ENCODE measurements at regions not wholly inside any gene's neighbourhood (a gene's known extent, or its start where the extent isn't known, plus 50 kb on each side); places are given as distances from the start of the nearest gene placed in this dataset.

DNA sequence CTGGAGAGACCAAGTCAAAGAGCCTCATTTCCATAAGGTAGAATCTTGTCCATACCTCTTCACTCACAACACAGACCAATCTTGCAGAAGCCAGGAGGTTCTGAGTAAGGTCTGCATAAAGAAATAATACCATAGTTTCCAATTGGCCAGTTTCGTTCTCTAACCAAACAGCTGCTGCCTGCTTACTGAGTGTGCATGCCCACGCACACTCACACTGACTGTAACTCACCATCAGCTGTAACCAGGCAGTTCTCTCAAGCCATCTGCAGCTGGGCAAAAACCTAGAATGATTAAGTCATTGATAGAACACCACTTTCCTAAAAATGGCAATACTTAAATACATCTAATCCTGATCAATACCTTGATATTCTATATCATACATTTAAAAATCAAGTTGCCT, 106.6 kb upstream of the VAV3 start:
- Histone ChIP-seq H3K9ac (ENCODE audit: low read length) (no peak overlapping the region), H3K36me3 (ENCODE audit: control insufficient read depth in 1 of 2, insufficient read depth in 2 of 2, low read depth in 1 of 2, low read length in 2 of 2) (no peaks in the 10 kb centered on the region), H3K14ac (ENCODE audit: low read length in 2 of 2) (no peak overlapping the region), H3K23ac (ENCODE audit: low read length in 2 of 2) (no peak overlapping the region), H2BK120ac (ENCODE audit: low read depth, low read length) (no peak overlapping the region), H3K27ac (ENCODE audit: low read length, poor library complexity, severe bottlenecking) (no peak overlapping the region), H4K8ac (ENCODE audit: low read length) (no peak overlapping the region), H2BK5ac (ENCODE audit: low read depth, low read length, poor library complexity, severe bottlenecking) (no peak overlapping the region), H3K4ac (ENCODE audit: low read depth in 1 of 2, low read length in 2 of 2) (no peak overlapping the region), H2AK5ac (ENCODE audit: low read length, severe bottlenecking) (no peak overlapping the region), H2BK12ac (ENCODE audit: low read length in 2 of 2) (no peak overlapping the region), H2AFZ (ENCODE audit: low read depth, low read length) (no peak overlapping the region), H3K4me3 (ENCODE audit: insufficient read depth in 1 of 2, low read depth in 1 of 2, low read length in 2 of 2) (no peak overlapping the region), H3K9me3 (ENCODE audit: control insufficient read depth, low read length) (no peaks in the 10 kb centered on the region), H3K4me1 (ENCODE audit: control insufficient read depth, insufficient read depth, low read depth, low read length) (no peaks in the 10 kb centered on the region), H3K4me2 (ENCODE audit: low read length, poor library complexity, severe bottlenecking) (no peak overlapping the region), H3K79me1 (replicated peaks; ENCODE audit: low read length, poor library complexity, severe bottlenecking) (no peaks in the 10 kb centered on the region), H2BK15ac (ENCODE audit: low read depth, poor library complexity, severe bottlenecking) (no peak overlapping the region), H4K91ac (ENCODE audit: low read length) (no peak overlapping the region), H3K27me3 (ENCODE audit: control insufficient read depth in 1 of 2, insufficient read depth in 1 of 2, low read length in 2 of 2) (no peaks in the 10 kb centered on the region), H3K18ac (ENCODE audit: low read depth in 1 of 2, low read length in 2 of 2) (no peak overlapping the region)
- 94% methylated on average over 2 of the region's 2 CpGs for WGBS
- DNase-seq: no peak

DNA sequence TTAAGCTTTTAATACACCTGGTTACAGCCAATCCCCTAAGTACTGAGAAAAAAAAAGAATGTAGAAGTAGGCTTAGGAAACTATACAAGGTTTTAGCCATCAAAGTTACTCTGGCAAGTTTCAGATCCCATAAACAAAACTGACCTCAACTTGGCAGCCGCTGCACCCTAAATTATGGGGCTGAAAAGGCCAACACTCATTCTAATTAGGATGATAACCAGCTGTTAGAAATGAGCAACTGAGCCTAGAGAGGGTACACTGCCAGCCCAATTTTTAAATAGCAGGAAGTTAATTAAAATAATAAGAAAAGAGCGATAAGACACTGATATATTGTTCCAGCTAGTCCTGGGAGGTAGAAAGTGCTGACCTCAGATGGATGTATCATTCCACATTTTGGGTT, 105.7 kb upstream of the VAV3 start:
- H2AK5ac ChIP-seq (ENCODE audit: low read length, severe bottlenecking): no peak overlapping the region
- no peak overlapping the region for H2BK15ac ChIP-seq (ENCODE audit: low read depth, poor library complexity, severe bottlenecking)
- H3K4me2 ChIP-seq (ENCODE audit: low read length, poor library complexity, severe bottlenecking): no peak overlapping the region
- no peaks in the 10 kb centered on the region for H3K27me3 ChIP-seq (ENCODE audit: control insufficient read depth in 1 of 2, insufficient read depth in 1 of 2, low read length in 2 of 2)
- H3K36me3 ChIP-seq (ENCODE audit: control insufficient read depth in 1 of 2, insufficient read depth in 2 of 2, low read depth in 1 of 2, low read length in 2 of 2): no peaks in the 10 kb centered on the region
- H2BK120ac ChIP-seq (ENCODE audit: low read depth, low read length): no peak overlapping the region
- no peak overlapping the region for H4K91ac ChIP-seq (ENCODE audit: low read length)
- H2BK12ac ChIP-seq (ENCODE audit: low read length in 2 of 2): no peak overlapping the region
- H4K8ac ChIP-seq (ENCODE audit: low read length): no peak overlapping the region
- no peak overlapping the region for H2AFZ ChIP-seq (ENCODE audit: low read depth, low read length)
- no peak overlapping the region for H3K18ac ChIP-seq (ENCODE audit: low read depth in 1 of 2, low read length in 2 of 2)
- no peak overlapping the region for H3K23ac ChIP-seq (ENCODE audit: low read length in 2 of 2)
- WGBS: 99% methylated on average over 1 of the region's 2 CpGs
- H3K4me3 ChIP-seq (ENCODE audit: insufficient read depth in 1 of 2, low read depth in 1 of 2, low read length in 2 of 2): no peak overlapping the region
- no peak overlapping the region for H3K4ac ChIP-seq (ENCODE audit: low read depth in 1 of 2, low read length in 2 of 2)
- no peak overlapping the region for H3K9ac ChIP-seq (ENCODE audit: low read length)
- no peak overlapping the region for H3K14ac ChIP-seq (ENCODE audit: low read length in 2 of 2)
- no peaks in the 10 kb centered on the region for H3K4me1 ChIP-seq (ENCODE audit: control insufficient read depth, insufficient read depth, low read depth, low read length)
- no peak overlapping the region for H3K27ac ChIP-seq (ENCODE audit: low read length, poor library complexity, severe bottlenecking)
- no peaks in the 10 kb centered on the region for H3K9me3 ChIP-seq (ENCODE audit: control insufficient read depth, low read length)
- no peaks in the 10 kb centered on the region for H3K79me1 ChIP-seq (replicated peaks; ENCODE audit: low read length, poor library complexity, severe bottlenecking)
- DNase-seq: no peak
- no peak overlapping the region for H2BK5ac ChIP-seq (ENCODE audit: low read depth, low read length, poor library complexity, severe bottlenecking)

DNA sequence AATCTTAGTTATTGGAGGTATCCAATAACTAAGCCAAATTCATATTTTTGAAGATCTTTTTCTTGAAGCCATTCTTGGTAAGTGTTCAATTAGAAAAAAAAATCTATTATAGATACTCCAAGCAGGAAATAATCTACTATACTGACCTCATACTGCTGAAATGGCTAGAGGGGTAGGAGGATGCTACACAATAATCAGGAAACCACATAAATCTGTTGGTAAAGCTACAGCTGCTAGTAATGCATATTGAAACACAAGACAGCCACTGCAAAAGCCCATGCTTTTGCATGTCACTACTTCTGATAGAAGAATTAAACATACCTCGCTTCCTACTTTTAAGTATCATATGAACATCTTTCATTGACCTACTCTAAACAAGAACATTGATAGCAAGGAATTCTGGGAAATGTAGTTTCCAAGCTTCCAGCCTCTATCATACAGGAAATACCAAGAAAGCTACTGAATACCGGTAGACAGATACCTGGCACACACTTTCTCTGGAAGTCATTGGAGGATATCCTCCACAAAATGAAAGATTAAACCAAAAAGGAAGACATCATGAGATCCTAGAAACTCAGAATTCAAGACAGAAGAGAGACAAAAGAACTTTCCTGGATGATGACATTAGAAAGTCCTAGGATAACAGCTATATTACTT, 103.0 kb upstream of the VAV3 start:
- Histone ChIP-seq H3K18ac (ENCODE audit: low read depth in 1 of 2, low read length in 2 of 2) (no peak overlapping the region), H3K27ac (ENCODE audit: low read length, poor library complexity, severe bottlenecking) (no peak overlapping the region), H3K79me1 (replicated peaks; ENCODE audit: low read length, poor library complexity, severe bottlenecking) (no peaks in the 10 kb centered on the region), H3K27me3 (ENCODE audit: control insufficient read depth in 1 of 2, insufficient read depth in 1 of 2, low read length in 2 of 2) (no peaks in the 10 kb centered on the region), H2AFZ (ENCODE audit: low read depth, low read length) (no peak overlapping the region), H3K4me3 (ENCODE audit: insufficient read depth in 1 of 2, low read depth in 1 of 2, low read length in 2 of 2) (no peak overlapping the region), H2AK5ac (ENCODE audit: low read length, severe bottlenecking) (no peak overlapping the region), H3K14ac (ENCODE audit: low read length in 2 of 2) (no peak overlapping the region), H3K9me3 (ENCODE audit: control insufficient read depth, low read length) (no peaks in the 10 kb centered on the region), H2BK15ac (ENCODE audit: low read depth, poor library complexity, severe bottlenecking) (no peak overlapping the region), H3K36me3 (ENCODE audit: control insufficient read depth in 1 of 2, insufficient read depth in 2 of 2, low read depth in 1 of 2, low read length in 2 of 2) (no peaks in the 10 kb centered on the region), H3K23ac (ENCODE audit: low read length in 2 of 2) (no peak overlapping the region), H3K4ac (ENCODE audit: low read depth in 1 of 2, low read length in 2 of 2) (no peak overlapping the region), H4K91ac (ENCODE audit: low read length) (no peak overlapping the region), H3K9ac (ENCODE audit: low read length) (no peak overlapping the region), H4K8ac (ENCODE audit: low read length) (no peak overlapping the region), H3K4me2 (ENCODE audit: low read length, poor library complexity, severe bottlenecking) (no peak overlapping the region), H2BK120ac (ENCODE audit: low read depth, low read length) (no peak overlapping the region), H2BK12ac (ENCODE audit: low read length in 2 of 2) (no peak overlapping the region), H2BK5ac (ENCODE audit: low read depth, low read length, poor library complexity, severe bottlenecking) (no peak overlapping the region), H3K4me1 (ENCODE audit: control insufficient read depth, insufficient read depth, low read depth, low read length) (no peaks in the 10 kb centered on the region)
- WGBS: 62% methylated on average over 2 of the region's 2 CpGs
- DNase-seq: no peak

DNA sequence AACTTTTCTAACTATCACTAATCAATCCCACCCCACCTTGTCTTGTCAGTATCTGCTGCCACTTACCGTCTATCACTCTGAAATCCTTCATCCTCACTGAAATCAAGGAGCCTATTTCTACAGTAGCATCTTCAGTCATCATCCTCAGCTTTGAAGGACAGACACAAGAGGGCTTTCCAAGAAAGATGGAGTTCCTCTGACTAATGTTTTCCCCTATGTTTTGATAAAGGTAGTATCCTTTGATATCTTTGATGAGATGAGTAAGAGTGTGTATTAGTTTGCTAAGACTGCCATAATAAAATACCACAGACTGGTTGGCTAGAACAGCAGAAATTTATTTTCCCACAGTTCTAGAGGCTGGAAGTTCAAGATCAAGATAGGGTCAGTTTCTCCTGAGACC, 101.8 kb upstream of the VAV3 start:
- 87% methylated on average over 1 of the region's 1 CpG for WGBS
- no peak overlapping the region for H3K14ac ChIP-seq (ENCODE audit: low read length in 2 of 2)
- H4K91ac ChIP-seq (ENCODE audit: low read length): no peak overlapping the region
- no peaks in the 10 kb centered on the region for H3K9me3 ChIP-seq (ENCODE audit: control insufficient read depth, low read length)
- no peak overlapping the region for H2BK5ac ChIP-seq (ENCODE audit: low read depth, low read length, poor library complexity, severe bottlenecking)
- no peak overlapping the region for H3K27ac ChIP-seq (ENCODE audit: low read length, poor library complexity, severe bottlenecking)
- H3K79me1 ChIP-seq (replicated peaks; ENCODE audit: low read length, poor library complexity, severe bottlenecking): no peaks in the 10 kb centered on the region
- H2BK120ac ChIP-seq (ENCODE audit: low read depth, low read length): no peak overlapping the region
- H3K4ac ChIP-seq (ENCODE audit: low read depth in 1 of 2, low read length in 2 of 2): no peak overlapping the region
- H2AK5ac ChIP-seq (ENCODE audit: low read length, severe bottlenecking): no peak overlapping the region
- no peak overlapping the region for H2AFZ ChIP-seq (ENCODE audit: low read depth, low read length)
- H3K36me3 ChIP-seq (ENCODE audit: control insufficient read depth in 1 of 2, insufficient read depth in 2 of 2, low read depth in 1 of 2, low read length in 2 of 2): no peaks in the 10 kb centered on the region
- H3K18ac ChIP-seq (ENCODE audit: low read depth in 1 of 2, low read length in 2 of 2): no peak overlapping the region
- H3K9ac ChIP-seq (ENCODE audit: low read length): no peak overlapping the region
- no peak overlapping the region for H3K4me2 ChIP-seq (ENCODE audit: low read length, poor library complexity, severe bottlenecking)
- DNase-seq: no peak
- H3K27me3 ChIP-seq (ENCODE audit: control insufficient read depth in 1 of 2, insufficient read depth in 1 of 2, low read length in 2 of 2): no peaks in the 10 kb centered on the region
- no peak overlapping the region for H3K23ac ChIP-seq (ENCODE audit: low read length in 2 of 2)
- no peak overlapping the region for H2BK15ac ChIP-seq (ENCODE audit: low read depth, poor library complexity, severe bottlenecking)
- H4K8ac ChIP-seq (ENCODE audit: low read length): no peak overlapping the region
- no peak overlapping the region for H2BK12ac ChIP-seq (ENCODE audit: low read length in 2 of 2)
- H3K4me3 ChIP-seq (ENCODE audit: insufficient read depth in 1 of 2, low read depth in 1 of 2, low read length in 2 of 2): no peak overlapping the region
- H3K4me1 ChIP-seq (ENCODE audit: control insufficient read depth, insufficient read depth, low read depth, low read length): no peaks in the 10 kb centered on the region
